Natural killer cell (primary cell): ENCODE measurements at regions not wholly inside any gene's neighbourhood (a gene's known extent, or its start where the extent isn't known, plus 50 kb on each side); places are given as distances from the start of the nearest gene placed in this dataset.

Source experiments
- ATAC-seq, 3 donors: fragments of 150-1000 bp in 2 of 3; fragments of 200-7000 bp in 1 of 3; cut with Tn5 transposase; 1 replicate in 1 of 3; 2 replicates in 2 of 3; pipeline ENCODE4 v1.10.0; 2021; ENCODE audit warnings: mild to moderate bottlenecking in 2 of 3, moderate library complexity in 2 of 3
- DNase-seq, 2 donors: peaks; one replicate each; pipeline versions ENCODE4 v3.0.0 to v3.0.0-alpha.2; 2013 to 2021; ENCODE audit warnings: mixed read lengths in 1 of 2
- H3K27ac ChIP-seq: one replicate; pipeline ENCODE4 v1.5.1; 2013; ENCODE audit warnings: mild to moderate bottlenecking, low read length
- H3K27me3 ChIP-seq: one replicate; pipeline ENCODE4 v1.6.1; 2013; ENCODE audit warnings: low read length; ENCODE audit not compliant: control insufficient read depth, insufficient read depth
- H3K36me3 ChIP-seq: one replicate; pipeline ENCODE4 v1.6.1; 2013; ENCODE audit warnings: low read length; ENCODE audit not compliant: control insufficient read depth, insufficient read depth
- H3K4me1 ChIP-seq: one replicate; pipeline ENCODE4 v1.6.1; 2013; ENCODE audit warnings: low read length; ENCODE audit not compliant: control insufficient read depth, insufficient read depth
- H3K4me3 ChIP-seq: one replicate; pipeline ENCODE4 v1.5.1; 2013; ENCODE audit warnings: low read length
- H3K9me3 ChIP-seq: one replicate; pipeline ENCODE4 v1.6.1; 2013; ENCODE audit warnings: low read length; ENCODE audit not compliant: control insufficient read depth, insufficient read depth
- H3K27ac Mint-ChIP-seq, 2 donors: one replicate each; pipeline ENCODE4 v1.8.0; 2022; ENCODE audit warnings: mild to moderate bottlenecking in 2 of 2, mixed read lengths in 2 of 2, moderate library complexity in 1 of 2
- H3K27me3 Mint-ChIP-seq, 2 donors: one replicate each; pipeline ENCODE4 v1.8.0; 2022; ENCODE audit warnings: low read depth in 2 of 2, mixed read lengths in 2 of 2
- H3K36me3 Mint-ChIP-seq: one replicate; pipeline ENCODE4 v1.8.0; 2022; ENCODE audit warnings: mixed read lengths
- H3K4me1 Mint-ChIP-seq, 2 donors: one replicate each; pipeline ENCODE4 v1.8.0; 2022; ENCODE audit warnings: mixed read lengths in 2 of 2
- H3K4me3 Mint-ChIP-seq: one replicate; pipeline ENCODE4 v1.8.0; 2022; ENCODE audit warnings: mild to moderate bottlenecking, moderate library complexity, mixed read lengths
- H3K9me3 Mint-ChIP-seq, 2 donors: one replicate each; pipeline ENCODE4 v1.8.0; 2022; ENCODE audit warnings: mixed read lengths in 2 of 2
- WGBS: methylation state at CpG from one replicate; pipeline ENCODE4 v1.1.7; 2013; ENCODE audit warnings: missing lambda C conversion rate; ENCODE audit not compliant: insufficient coverage; 5-methylcytosine and 5-hydroxymethylcytosine counted together
- intact Hi-C: fragments of 100-400 bp; cut with micrococcal nuclease; formaldehyde crosslinking; loops from one replicate; pipeline ENCODE4 v1.14.2; 2022
- TF ChIP-seq, protein P1 (sequence below): fragments of 200-600 bp; IDR thresholded peaks from one replicate; pipeline ENCODE4 v1.8.0; 2022; ENCODE audit warnings: antibody characterized with exemption

GRCh38 chr7:25429731-25430130 lies 201.4 kb upstream of the NPVF start:
- no peaks in the 10 kb centered on the region for H3K27me3 ChIP-seq
- H3K4me1 Mint-ChIP-seq = no peaks in the 10 kb centered on the region
- no peak overlapping the region for H3K27ac Mint-ChIP-seq
- ATAC-seq = no peak
- TF ChIP-seq, protein P1, sequence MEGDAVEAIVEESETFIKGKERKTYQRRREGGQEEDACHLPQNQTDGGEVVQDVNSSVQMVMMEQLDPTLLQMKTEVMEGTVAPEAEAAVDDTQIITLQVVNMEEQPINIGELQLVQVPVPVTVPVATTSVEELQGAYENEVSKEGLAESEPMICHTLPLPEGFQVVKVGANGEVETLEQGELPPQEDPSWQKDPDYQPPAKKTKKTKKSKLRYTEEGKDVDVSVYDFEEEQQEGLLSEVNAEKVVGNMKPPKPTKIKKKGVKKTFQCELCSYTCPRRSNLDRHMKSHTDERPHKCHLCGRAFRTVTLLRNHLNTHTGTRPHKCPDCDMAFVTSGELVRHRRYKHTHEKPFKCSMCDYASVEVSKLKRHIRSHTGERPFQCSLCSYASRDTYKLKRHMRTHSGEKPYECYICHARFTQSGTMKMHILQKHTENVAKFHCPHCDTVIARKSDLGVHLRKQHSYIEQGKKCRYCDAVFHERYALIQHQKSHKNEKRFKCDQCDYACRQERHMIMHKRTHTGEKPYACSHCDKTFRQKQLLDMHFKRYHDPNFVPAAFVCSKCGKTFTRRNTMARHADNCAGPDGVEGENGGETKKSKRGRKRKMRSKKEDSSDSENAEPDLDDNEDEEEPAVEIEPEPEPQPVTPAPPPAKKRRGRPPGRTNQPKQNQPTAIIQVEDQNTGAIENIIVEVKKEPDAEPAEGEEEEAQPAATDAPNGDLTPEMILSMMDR = no peak
- no peak for DNase-seq
- 94% methylated on average over 3 of the region's 3 CpGs for WGBS
- H3K36me3 ChIP-seq = no peaks in the 10 kb centered on the region
- H3K4me3 Mint-ChIP-seq = no peak overlapping the region
- H3K27me3 Mint-ChIP-seq = peaks cover 0 to 17% of the 10 kb centered on the region in 2 donors
- intact Hi-C loops = no loop called here
- H3K9me3 ChIP-seq = no peaks in the 10 kb centered on the region
- no peaks in the 10 kb centered on the region for H3K36me3 Mint-ChIP-seq
- H3K4me3 ChIP-seq = no peak overlapping the region
- no peaks in the 10 kb centered on the region for H3K4me1 ChIP-seq
- H3K9me3 Mint-ChIP-seq = no peaks in the 10 kb centered on the region
- H3K27ac ChIP-seq = no peak overlapping the region

DNA sequence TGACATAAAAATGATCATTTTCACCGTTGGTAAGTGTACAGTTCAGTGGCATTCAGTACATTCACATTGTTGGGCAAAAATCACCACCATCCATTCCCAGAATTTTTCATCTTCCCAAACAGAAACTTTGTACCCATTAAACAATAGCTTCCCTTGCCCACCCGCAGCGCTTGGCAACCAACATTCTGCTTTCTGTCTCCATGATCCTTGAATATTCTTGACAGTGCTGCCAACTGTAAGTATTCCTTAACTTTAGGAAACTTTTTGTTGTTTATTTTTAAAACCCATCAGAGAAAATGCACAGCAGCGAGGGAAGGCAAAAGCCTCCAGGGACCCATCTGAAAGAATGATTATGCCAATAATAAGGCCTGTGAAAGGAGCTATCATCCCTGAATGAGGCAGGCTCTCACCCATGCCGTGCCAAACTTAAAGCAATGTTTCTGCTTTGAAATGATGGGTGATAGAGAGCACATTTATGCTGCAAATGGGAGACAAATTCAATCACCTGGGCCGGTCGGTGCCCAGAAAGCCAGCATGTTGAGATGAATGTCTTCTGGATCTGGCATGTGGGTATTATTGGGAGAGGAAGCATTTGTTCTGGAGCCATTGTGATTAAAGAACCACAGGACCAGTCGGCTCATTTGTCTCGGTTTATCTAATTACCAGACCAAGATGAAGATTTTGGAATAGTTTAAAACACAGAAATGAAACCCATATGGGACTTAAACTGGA lies 202.1 kb upstream of the NPVF start:
- Histone ChIP-seq H3K36me3 (no peaks in the 10 kb centered on the region), H3K27ac (no peak overlapping the region), H3K27me3 (no peaks in the 10 kb centered on the region), H3K9me3 (no peaks in the 10 kb centered on the region), H3K4me1 (no peaks in the 10 kb centered on the region), H3K4me3 (no peak overlapping the region)
- Mint-ChIP-seq H3K27ac (no peak overlapping the region), H3K4me1 (no peaks in the 10 kb centered on the region), H3K36me3 (no peaks in the 10 kb centered on the region), H3K4me3 (no peak overlapping the region), H3K27me3 (peaks cover 0 to 11% of the 10 kb centered on the region in 2 donors), H3K9me3 (no peaks in the 10 kb centered on the region)
- DNase-seq (no peak), ATAC-seq (no peak)
- intact Hi-C loops = no loop called here
- 90% methylated on average over 9 of the region's 9 CpGs for WGBS
- TF ChIP-seq, protein P1 = no peak

DNA sequence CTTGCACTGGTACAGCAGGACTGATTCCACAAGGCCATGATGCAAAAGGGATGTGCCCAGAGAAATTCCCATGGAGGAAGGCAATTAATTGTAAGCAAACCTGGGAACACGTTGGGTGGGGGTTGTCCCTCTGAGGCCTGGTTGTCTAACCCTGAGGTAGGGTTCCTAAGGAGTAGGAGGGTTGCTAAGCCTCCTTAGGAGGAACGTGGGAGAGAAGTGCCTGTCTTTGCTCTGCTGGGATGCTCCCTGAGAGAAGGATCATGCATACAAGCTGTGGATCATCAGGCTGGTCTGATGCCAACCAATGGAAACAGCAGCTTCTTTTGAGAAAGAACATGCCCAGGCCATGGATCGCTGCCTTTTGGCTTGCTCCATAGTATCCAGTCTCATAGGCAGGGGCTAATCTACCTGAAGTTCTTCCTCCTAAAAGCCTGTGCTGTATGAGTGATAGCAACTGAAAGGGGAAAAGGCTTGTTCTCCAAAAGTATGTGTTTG lies 203.7 kb upstream of the NPVF start:
- Histone ChIP-seq H3K4me1 (no peaks in the 10 kb centered on the region), H3K9me3 (no peaks in the 10 kb centered on the region), H3K4me3 (no peak overlapping the region), H3K27me3 (no peaks in the 10 kb centered on the region), H3K36me3 (no peaks in the 10 kb centered on the region), H3K27ac (no peak overlapping the region)
- ATAC-seq (no peak), DNase-seq (no peak)
- H3K4me1 Mint-ChIP-seq = no peaks in the 10 kb centered on the region
- no peaks in the 10 kb centered on the region for H3K36me3 Mint-ChIP-seq
- no peak overlapping the region for H3K27ac Mint-ChIP-seq
- no peak overlapping the region for H3K4me3 Mint-ChIP-seq
- TF ChIP-seq, protein P1 = no peak
- intact Hi-C loops = no loop called here
- WGBS = 81% methylated on average over 3 of the region's 3 CpGs
- H3K27me3 Mint-ChIP-seq = peaks cover 0 to 8% of the 10 kb centered on the region in 2 donors
- no peaks in the 10 kb centered on the region for H3K9me3 Mint-ChIP-seq

- ATAC-seq (no peak), DNase-seq (no peak)
- Histone ChIP-seq H3K27ac (no peak overlapping the region), H3K9me3 (no peaks in the 10 kb centered on the region), H3K4me1 (no peaks in the 10 kb centered on the region), H3K36me3 (no peaks in the 10 kb centered on the region), H3K4me3 (no peak overlapping the region), H3K27me3 (no peaks in the 10 kb centered on the region)
- peaks cover under 1 to 8% of the 10 kb centered on the region in 2 donors for H3K27me3 Mint-ChIP-seq
- no peaks in the 10 kb centered on the region for H3K9me3 Mint-ChIP-seq
- H3K36me3 Mint-ChIP-seq = no peaks in the 10 kb centered on the region
- TF ChIP-seq, protein P1 = no peak
- WGBS = 85% methylated on average over 2 of the region's 2 CpGs
- no peak overlapping the region for H3K27ac Mint-ChIP-seq
- no peak overlapping the region for H3K4me3 Mint-ChIP-seq
- no peaks in the 10 kb centered on the region for H3K4me1 Mint-ChIP-seq
- intact Hi-C loops = no loop called here
Measured at GRCh38 chr7:25432807-25433206, 204.5 kb upstream of the NPVF start.
